ENCODE measurements at regions not wholly inside any gene's neighbourhood (a gene's known extent, or its start where the extent isn't known, plus 50 kb on each side); places are given as distances from the start of the nearest gene placed in this dataset.
A peak's percentile ranks its signal among the peaks of the same experiment; 100 is the strongest.

DNA sequence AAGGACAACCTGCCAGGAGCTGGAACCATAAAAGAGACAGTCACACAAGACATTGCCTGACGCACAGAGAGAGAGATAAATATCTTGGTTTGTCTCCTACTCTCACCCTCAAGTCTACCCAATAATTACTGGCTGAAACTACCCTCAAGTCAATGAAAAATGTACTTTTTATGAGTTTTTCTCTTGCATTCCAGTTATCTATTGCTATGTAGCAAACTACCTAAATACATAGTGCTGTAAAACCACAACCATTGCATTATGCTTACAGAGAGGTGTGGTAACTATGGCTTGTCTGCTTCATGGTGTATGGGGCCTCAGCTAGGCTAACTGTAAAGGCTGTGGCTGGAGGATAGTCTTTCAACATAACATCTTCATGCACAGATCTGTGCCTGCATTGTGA, 247.8 kb downstream of the HAO1 start:
- FAIRE-seq (no peak), DNase-seq (no peak)
- TF ChIP-seq, protein P1, sequence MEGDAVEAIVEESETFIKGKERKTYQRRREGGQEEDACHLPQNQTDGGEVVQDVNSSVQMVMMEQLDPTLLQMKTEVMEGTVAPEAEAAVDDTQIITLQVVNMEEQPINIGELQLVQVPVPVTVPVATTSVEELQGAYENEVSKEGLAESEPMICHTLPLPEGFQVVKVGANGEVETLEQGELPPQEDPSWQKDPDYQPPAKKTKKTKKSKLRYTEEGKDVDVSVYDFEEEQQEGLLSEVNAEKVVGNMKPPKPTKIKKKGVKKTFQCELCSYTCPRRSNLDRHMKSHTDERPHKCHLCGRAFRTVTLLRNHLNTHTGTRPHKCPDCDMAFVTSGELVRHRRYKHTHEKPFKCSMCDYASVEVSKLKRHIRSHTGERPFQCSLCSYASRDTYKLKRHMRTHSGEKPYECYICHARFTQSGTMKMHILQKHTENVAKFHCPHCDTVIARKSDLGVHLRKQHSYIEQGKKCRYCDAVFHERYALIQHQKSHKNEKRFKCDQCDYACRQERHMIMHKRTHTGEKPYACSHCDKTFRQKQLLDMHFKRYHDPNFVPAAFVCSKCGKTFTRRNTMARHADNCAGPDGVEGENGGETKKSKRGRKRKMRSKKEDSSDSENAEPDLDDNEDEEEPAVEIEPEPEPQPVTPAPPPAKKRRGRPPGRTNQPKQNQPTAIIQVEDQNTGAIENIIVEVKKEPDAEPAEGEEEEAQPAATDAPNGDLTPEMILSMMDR (IDR thresholded peaks at IDR 0.05; ENCODE audit: borderline replicate concordance, extremely low read depth, insufficient read depth) = no peak
- Histone ChIP-seq H3K9ac (ENCODE audit: low read length in 3 of 3) (no peak overlapping the region), H3K4me3 (ENCODE audit: low read length in 3 of 3) (no peak overlapping the region), H3K27ac (ENCODE audit: low read depth in 2 of 2, low read length in 2 of 2) (no peak overlapping the region), H3K4me1 (ENCODE audit: control insufficient read depth in 2 of 3, insufficient read depth in 2 of 3, low read depth in 1 of 3, low read length in 3 of 3) (no peaks in the 10 kb centered on the region), H3K36me3 (ENCODE audit: control insufficient read depth in 2 of 3, insufficient read depth in 3 of 3, low read length in 3 of 3) (no peaks in the 10 kb centered on the region), H3K27me3 (ENCODE audit: control insufficient read depth, insufficient read depth, low read length) (no peaks in the 10 kb centered on the region), H3K9me3 (ENCODE audit: control insufficient read depth in 2 of 3, insufficient read depth in 1 of 3, low read length in 3 of 3) (no peaks in the 10 kb centered on the region)
- intact Hi-C loops (cut with DNase I) = no loop called here

DNA sequence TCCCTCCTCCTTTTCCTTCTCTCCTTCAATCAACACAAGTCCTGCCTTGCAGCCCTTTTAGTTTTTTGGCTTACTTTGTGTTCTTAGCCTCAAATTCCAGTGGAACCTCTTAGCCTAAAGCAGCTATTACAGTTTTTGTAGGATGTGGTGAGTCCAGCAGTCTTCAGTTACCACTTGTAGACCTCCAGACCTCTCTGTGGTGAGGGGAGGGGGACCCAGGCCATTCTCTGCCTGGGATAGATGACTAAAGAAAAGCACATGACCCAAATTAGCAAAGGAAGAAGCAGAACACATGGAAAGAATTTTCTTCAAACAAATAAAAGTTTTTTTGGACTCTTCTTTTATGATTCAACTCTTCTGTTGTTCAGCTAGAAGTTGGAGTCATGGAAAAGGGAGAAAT, 246.5 kb downstream of the HAO1 start:
- FAIRE-seq (no peak), DNase-seq (no peak)
- H3K4me1 ChIP-seq (ENCODE audit: control insufficient read depth in 2 of 3, insufficient read depth in 2 of 3, low read depth in 1 of 3, low read length in 3 of 3) = no peaks in the 10 kb centered on the region
- TF ChIP-seq, protein P1 (IDR thresholded peaks at IDR 0.05; ENCODE audit: borderline replicate concordance, extremely low read depth, insufficient read depth) = no peak
- no peak overlapping the region for H3K9ac ChIP-seq (ENCODE audit: low read length in 3 of 3)
- H3K36me3 ChIP-seq (ENCODE audit: control insufficient read depth in 2 of 3, insufficient read depth in 3 of 3, low read length in 3 of 3) = no peaks in the 10 kb centered on the region
- intact Hi-C loops (cut with DNase I) = no loop called here
- no peaks in the 10 kb centered on the region for H3K27me3 ChIP-seq (ENCODE audit: control insufficient read depth, insufficient read depth, low read length)
- no peak overlapping the region for H3K27ac ChIP-seq (ENCODE audit: low read depth in 2 of 2, low read length in 2 of 2)
- H3K9me3 ChIP-seq (ENCODE audit: control insufficient read depth in 2 of 3, insufficient read depth in 1 of 3, low read length in 3 of 3) = no peaks in the 10 kb centered on the region
- H3K4me3 ChIP-seq (ENCODE audit: low read length in 3 of 3) = no peak overlapping the region

DNA sequence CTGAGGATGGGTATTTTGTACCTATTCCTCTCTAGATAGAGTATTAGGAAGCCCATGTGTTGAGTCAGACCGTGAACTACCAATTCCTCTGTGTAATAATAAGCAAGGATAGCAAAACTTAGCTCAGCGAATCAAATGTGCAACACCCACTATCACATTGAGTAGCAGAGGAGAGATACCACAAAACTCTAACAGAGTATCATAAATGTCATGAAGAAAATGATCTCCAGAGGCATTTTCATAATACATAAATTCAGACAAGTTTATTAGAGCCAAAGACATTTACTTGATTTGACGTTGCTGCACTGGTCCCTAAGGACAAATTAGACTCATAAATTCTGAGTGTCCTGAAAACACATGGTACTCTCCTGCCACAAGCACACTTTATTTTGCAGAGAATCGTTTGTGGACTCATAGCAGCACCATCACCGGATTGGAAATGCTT, 245.2 kb downstream of the HAO1 start:
- Histone ChIP-seq H3K27ac (ENCODE audit: low read depth in 2 of 2, low read length in 2 of 2) (no peak overlapping the region), H3K4me1 (ENCODE audit: control insufficient read depth in 2 of 3, insufficient read depth in 2 of 3, low read depth in 1 of 3, low read length in 3 of 3) (no peaks in the 10 kb centered on the region), H3K4me3 (ENCODE audit: low read length in 3 of 3) (no peak overlapping the region), H3K27me3 (ENCODE audit: control insufficient read depth, insufficient read depth, low read length) (no peaks in the 10 kb centered on the region), H3K9ac (ENCODE audit: low read length in 3 of 3) (no peak overlapping the region), H3K36me3 (ENCODE audit: control insufficient read depth in 2 of 3, insufficient read depth in 3 of 3, low read length in 3 of 3) (no peaks in the 10 kb centered on the region), H3K9me3 (ENCODE audit: control insufficient read depth in 2 of 3, insufficient read depth in 1 of 3, low read length in 3 of 3) (no peaks in the 10 kb centered on the region)
- TF ChIP-seq, protein P1 (IDR thresholded peaks at IDR 0.05; ENCODE audit: borderline replicate concordance, extremely low read depth, insufficient read depth) = no peak
- intact Hi-C loops (cut with DNase I) = no loop called here
- DNase-seq = peak in 2 of 5 donors; percentile 18 to 22
- FAIRE-seq = no peak

DNA sequence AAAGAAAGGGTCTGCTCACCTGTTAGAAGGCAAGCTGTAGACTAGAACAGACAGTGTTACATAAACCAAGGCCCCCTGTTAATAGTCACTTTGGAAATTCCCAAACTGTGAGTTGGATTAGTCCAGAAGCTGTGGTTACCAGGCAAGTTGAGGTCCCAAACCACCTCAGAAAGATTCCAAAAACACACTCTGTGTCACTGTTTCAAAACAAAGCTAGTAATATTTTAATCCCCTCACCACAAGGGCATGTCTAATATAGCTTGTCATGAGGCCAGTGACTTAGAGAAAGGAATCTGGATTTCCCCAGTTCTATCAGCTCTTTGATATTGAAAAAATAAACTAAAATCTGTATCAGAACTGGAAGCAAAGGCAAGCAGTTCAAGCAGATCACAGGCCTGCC, 244.6 kb downstream of the HAO1 start:
- Histone ChIP-seq H3K27ac (ENCODE audit: low read depth in 2 of 2, low read length in 2 of 2) (no peak overlapping the region), H3K27me3 (ENCODE audit: control insufficient read depth, insufficient read depth, low read length) (no peaks in the 10 kb centered on the region), H3K4me1 (ENCODE audit: control insufficient read depth in 2 of 3, insufficient read depth in 2 of 3, low read depth in 1 of 3, low read length in 3 of 3) (no peaks in the 10 kb centered on the region), H3K4me3 (ENCODE audit: low read length in 3 of 3) (no peak overlapping the region), H3K9ac (ENCODE audit: low read length in 3 of 3) (no peak overlapping the region), H3K9me3 (ENCODE audit: control insufficient read depth in 2 of 3, insufficient read depth in 1 of 3, low read length in 3 of 3) (no peaks in the 10 kb centered on the region), H3K36me3 (ENCODE audit: control insufficient read depth in 2 of 3, insufficient read depth in 3 of 3, low read length in 3 of 3) (no peaks in the 10 kb centered on the region)
- TF ChIP-seq, protein P1 (IDR thresholded peaks at IDR 0.05; ENCODE audit: borderline replicate concordance, extremely low read depth, insufficient read depth) = no peak
- FAIRE-seq (no peak), DNase-seq (no peak)
- intact Hi-C loops (cut with DNase I) = no loop called here
